Astrocyte (in vitro differentiated cells and primary cell): ENCODE measurements at regions not wholly inside any gene's neighbourhood (a gene's known extent, or its start where the extent isn't known, plus 50 kb on each side); places are given as distances from the start of the nearest gene placed in this dataset.
"Not testable (repeated sequence)": the region's sequence is repeated elsewhere in the genome, so short reads cannot be mapped to it uniquely, and the experiment has no call there.

Experiments
- DNase-seq: peaks from one replicate; pipeline ENCODE4 v3.0.0-alpha.2; 2010; ENCODE audit warnings: low read depth
- FAIRE-seq: peaks from 2 replicates; lab custom pipeline; 2011; peaks lifted over from hg19 to GRCh38; lab: Jason Lieb, UNC
- H2AFZ ChIP-seq: 2 replicates; pipeline ENCODE4 v1.6.0; 2012; ENCODE audit warnings: low read depth, low read length, inconsistent platforms
- H3K27ac ChIP-seq: 2 replicates; pipeline ENCODE4 v1.5.1; 2011; ENCODE audit warnings: low read depth, low read length, inconsistent platforms
- H3K27me3 ChIP-seq: 2 replicates; pipeline ENCODE4 v1.6.0; 2011; ENCODE audit warnings: low read length, inconsistent platforms; ENCODE audit not compliant: insufficient read depth
- H3K36me3 ChIP-seq: 2 replicates; pipeline ENCODE4 v1.5.1; 2011; ENCODE audit warnings: low read length, inconsistent platforms; ENCODE audit not compliant: insufficient read depth
- H3K4me1 ChIP-seq: 2 replicates; pipeline ENCODE4 v1.5.1; 2011; ENCODE audit warnings: low read length, inconsistent platforms; ENCODE audit not compliant: insufficient read depth
- H3K4me2 ChIP-seq: 2 replicates; pipeline ENCODE4 v1.6.0; 2012; ENCODE audit warnings: low read length, inconsistent platforms
- H3K4me3 ChIP-seq: 2 replicates; pipeline ENCODE4 v1.5.1; 2011; ENCODE audit warnings: low read depth, mild to moderate bottlenecking, low read length, inconsistent platforms; ENCODE audit not compliant: insufficient read depth
- H3K79me2 ChIP-seq: 2 replicates; pipeline ENCODE4 v1.6.0; 2012; ENCODE audit warnings: mild to moderate bottlenecking, low read length, inconsistent platforms; ENCODE audit not compliant: insufficient read depth
- H3K9ac ChIP-seq: 2 replicates; pipeline ENCODE4 v1.6.0; 2012; ENCODE audit warnings: mild to moderate bottlenecking, low read length, inconsistent platforms
- H3K9me3 ChIP-seq: 2 replicates; pipeline ENCODE4 v1.5.1; 2012; ENCODE audit warnings: low read depth, mild to moderate bottlenecking, low read length, inconsistent platforms; ENCODE audit not compliant: insufficient read depth
- H4K20me1 ChIP-seq: 2 replicates; pipeline ENCODE4 v1.6.0; 2012; ENCODE audit warnings: low read length, inconsistent platforms; ENCODE audit not compliant: insufficient read depth
- H3K27ac Mint-ChIP-seq: one replicate; pipeline ENCODE4 v1.8.0; 2021; ENCODE audit warnings: mild to moderate bottlenecking, mixed read lengths; ENCODE audit not compliant: unreplicated experiment
- H3K27me3 Mint-ChIP-seq: one replicate; pipeline ENCODE4 v1.8.0; 2021; ENCODE audit warnings: low read depth, mixed read lengths; ENCODE audit not compliant: unreplicated experiment
- H3K36me3 Mint-ChIP-seq: one replicate; pipeline ENCODE4 v1.8.0; 2021; ENCODE audit warnings: low read depth, mixed read lengths; ENCODE audit not compliant: unreplicated experiment
- H3K4me1 Mint-ChIP-seq: one replicate; pipeline ENCODE4 v1.8.0; 2021; ENCODE audit warnings: low read depth, mixed read lengths; ENCODE audit not compliant: unreplicated experiment
- H3K4me3 Mint-ChIP-seq: one replicate; pipeline ENCODE4 v1.8.0; 2021; ENCODE audit warnings: mild to moderate bottlenecking, moderate library complexity, mixed read lengths; ENCODE audit not compliant: unreplicated experiment
- H3K9me3 Mint-ChIP-seq: one replicate; pipeline ENCODE4 v1.8.0; 2021; ENCODE audit warnings: mild to moderate bottlenecking, mixed read lengths; ENCODE audit not compliant: unreplicated experiment
- EZH2 ChIP-seq: IDR thresholded peaks from 2 replicates; pipeline ENCODE4 v1.6.1; 2012; ENCODE audit warnings: mild to moderate bottlenecking, low read length, inconsistent platforms; ENCODE audit not compliant: insufficient read depth
- TF ChIP-seq, protein P1 (sequence below): IDR thresholded peaks from 2 replicates; pipeline ENCODE4 v1.5.1; 2011; ENCODE audit warnings: low read depth, mild to moderate bottlenecking, inconsistent platforms, low read length, moderate library complexity; ENCODE audit not compliant: insufficient read depth

DNA sequence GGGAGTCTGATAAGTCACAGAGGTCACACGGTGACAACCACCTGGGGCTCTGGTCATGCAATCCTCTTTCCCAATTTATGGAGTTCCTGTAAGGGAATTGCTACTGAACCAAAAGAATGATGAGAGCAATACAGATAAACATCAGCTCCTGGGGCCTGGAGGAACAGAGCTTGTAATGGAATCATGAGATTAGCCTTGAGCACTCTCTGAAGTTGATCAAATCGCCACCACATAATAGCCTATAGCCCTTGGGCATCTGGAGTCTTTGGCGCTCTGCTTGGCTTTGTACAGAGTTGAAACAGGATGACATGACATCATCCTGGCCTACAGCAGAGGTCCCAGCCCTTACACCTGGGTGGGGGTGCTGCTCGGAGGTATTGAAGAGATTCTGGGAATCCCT lies 154.3 kb upstream of the DTNBP1 start:
- Histone ChIP-seq H3K27me3 (no peaks in the 10 kb centered on the region), H3K9me3 (no peaks in the 10 kb centered on the region), H2AFZ (no peak overlapping the region), H3K9ac (no peak overlapping the region), H3K79me2 (no peaks in the 10 kb centered on the region), H4K20me1 (no peaks in the 10 kb centered on the region), H3K36me3 (no peaks in the 10 kb centered on the region), H3K27ac (no peak overlapping the region), H3K4me1 (no peaks in the 10 kb centered on the region), H3K4me3 (no peak overlapping the region), H3K4me2 (no peak overlapping the region)
- no peak for TF ChIP-seq EZH2
- TF ChIP-seq, protein P1, sequence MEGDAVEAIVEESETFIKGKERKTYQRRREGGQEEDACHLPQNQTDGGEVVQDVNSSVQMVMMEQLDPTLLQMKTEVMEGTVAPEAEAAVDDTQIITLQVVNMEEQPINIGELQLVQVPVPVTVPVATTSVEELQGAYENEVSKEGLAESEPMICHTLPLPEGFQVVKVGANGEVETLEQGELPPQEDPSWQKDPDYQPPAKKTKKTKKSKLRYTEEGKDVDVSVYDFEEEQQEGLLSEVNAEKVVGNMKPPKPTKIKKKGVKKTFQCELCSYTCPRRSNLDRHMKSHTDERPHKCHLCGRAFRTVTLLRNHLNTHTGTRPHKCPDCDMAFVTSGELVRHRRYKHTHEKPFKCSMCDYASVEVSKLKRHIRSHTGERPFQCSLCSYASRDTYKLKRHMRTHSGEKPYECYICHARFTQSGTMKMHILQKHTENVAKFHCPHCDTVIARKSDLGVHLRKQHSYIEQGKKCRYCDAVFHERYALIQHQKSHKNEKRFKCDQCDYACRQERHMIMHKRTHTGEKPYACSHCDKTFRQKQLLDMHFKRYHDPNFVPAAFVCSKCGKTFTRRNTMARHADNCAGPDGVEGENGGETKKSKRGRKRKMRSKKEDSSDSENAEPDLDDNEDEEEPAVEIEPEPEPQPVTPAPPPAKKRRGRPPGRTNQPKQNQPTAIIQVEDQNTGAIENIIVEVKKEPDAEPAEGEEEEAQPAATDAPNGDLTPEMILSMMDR = no peak
- Mint-ChIP-seq H3K4me1 (peaks cover 4% of the 10 kb centered on the region), H3K4me3 (no peak overlapping the region), H3K9me3 (peaks cover 4% of the 10 kb centered on the region), H3K27ac (no peak overlapping the region), H3K36me3 (no peaks in the 10 kb centered on the region), H3K27me3 (peaks cover 18% of the 10 kb centered on the region)
- FAIRE-seq = no peak
- DNase-seq = no peak

DNA sequence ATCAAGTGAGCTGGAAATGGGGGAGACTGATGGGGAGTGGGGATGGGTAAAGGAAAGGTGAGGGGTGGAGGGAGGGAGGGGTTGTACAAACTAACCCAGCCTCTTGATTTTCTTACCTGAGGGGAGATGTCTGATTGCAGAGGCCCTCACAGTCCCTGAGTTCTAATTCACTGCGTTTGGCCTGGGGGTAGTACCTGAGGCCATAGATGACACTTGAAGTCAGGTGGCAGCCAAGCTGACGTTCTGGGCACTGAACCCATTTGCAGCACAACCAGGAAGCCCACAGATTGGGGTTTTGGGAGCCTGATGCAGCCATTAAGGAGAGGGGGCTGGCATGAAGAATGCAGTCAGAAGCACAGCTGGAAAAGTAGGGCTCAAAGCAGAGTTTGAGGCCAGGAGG lies 153.8 kb upstream of the DTNBP1 start:
- H3K27me3 ChIP-seq = no peaks in the 10 kb centered on the region
- no peaks in the 10 kb centered on the region for H3K36me3 Mint-ChIP-seq
- H3K4me3 Mint-ChIP-seq = no peak overlapping the region
- no peak overlapping the region for H3K27ac Mint-ChIP-seq
- H3K4me2 ChIP-seq = no peak overlapping the region
- H4K20me1 ChIP-seq = no peaks in the 10 kb centered on the region
- H3K36me3 ChIP-seq = no peaks in the 10 kb centered on the region
- no peaks in the 10 kb centered on the region for H3K79me2 ChIP-seq
- no peaks in the 10 kb centered on the region for H3K4me1 ChIP-seq
- TF ChIP-seq, protein P1 = no peak
- TF ChIP-seq EZH2 = no peak
- FAIRE-seq = no peak
- H3K9ac ChIP-seq = no peak overlapping the region
- H3K9me3 Mint-ChIP-seq = peaks cover 4% of the 10 kb centered on the region
- DNase-seq = no peak
- peaks cover 21% of the 10 kb centered on the region for H3K27me3 Mint-ChIP-seq
- H3K4me1 Mint-ChIP-seq = peaks cover 4% of the 10 kb centered on the region
- H3K27ac ChIP-seq = no peak overlapping the region
- no peaks in the 10 kb centered on the region for H3K9me3 ChIP-seq
- H3K4me3 ChIP-seq = no peak overlapping the region
- H2AFZ ChIP-seq = no peak overlapping the region

DNA sequence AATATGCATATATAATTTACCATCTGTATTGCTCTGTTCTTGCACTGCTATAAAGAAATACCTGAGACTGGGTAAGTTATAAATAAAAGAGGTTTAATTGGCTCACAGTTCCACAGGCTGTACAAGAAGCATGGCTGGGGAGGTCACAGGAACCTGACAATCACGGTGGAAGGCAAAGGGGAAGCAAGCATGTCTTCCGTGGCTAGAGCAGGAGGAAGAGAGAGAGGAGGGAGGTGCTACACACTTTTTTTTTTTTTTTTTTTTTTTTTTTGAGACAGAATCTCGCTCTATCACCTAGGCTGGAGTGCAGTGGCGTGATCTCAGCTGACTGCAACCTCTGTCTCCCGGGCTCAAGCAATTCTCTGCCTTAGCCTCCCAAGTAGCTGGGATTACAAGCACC lies 150.9 kb upstream of the DTNBP1 start:
- H3K9me3 ChIP-seq, H2AFZ ChIP-seq, H3K4me1 Mint-ChIP-seq, H3K36me3 ChIP-seq, FAIRE-seq, H3K27ac Mint-ChIP-seq, H3K27me3 ChIP-seq, H4K20me1 ChIP-seq, H3K79me2 ChIP-seq, H3K4me1 ChIP-seq, H3K9ac ChIP-seq, H3K4me3 ChIP-seq, H3K4me2 ChIP-seq, H3K36me3 Mint-ChIP-seq, H3K4me3 Mint-ChIP-seq, H3K27ac ChIP-seq, H3K9me3 Mint-ChIP-seq, DNase-seq: not testable (repeated sequence)
- peaks cover 11% of the 10 kb centered on the region for H3K27me3 Mint-ChIP-seq
